Activated naive CD4-positive, alpha-beta T cell treated with anti-CD3 and anti-CD28 coated beads, Interleukin-2, amount 50 U/mL, for 72 hours (primary cell): ENCODE measurements at regions not wholly inside any gene's neighbourhood (a gene's known extent, or its start where the extent isn't known, plus 50 kb on each side); places are given as distances from the start of the nearest gene placed in this dataset.
A peak's percentile ranks its signal among the peaks of the same experiment; 100 is the strongest.
"Not testable (repeated sequence)": the region's sequence is repeated elsewhere in the genome, so short reads cannot be mapped to it uniquely, and the experiment has no call there.

Experiments
- ATAC-seq, 2 donors: fragments of 150-1000 bp; cut with Tn5 transposase; 2 replicates each; pipeline ENCODE4 v1.10.0; 2021; ENCODE audit warnings: mild to moderate bottlenecking in 2 of 2, moderate library complexity in 2 of 2
- DNase-seq, 2 donors: peaks; one replicate each; pipeline ENCODE4 v3.0.0; 2021 to 2022; ENCODE audit warnings: low spot score in 2 of 2
- H3K27ac Mint-ChIP-seq, 2 donors: one replicate each; pipeline ENCODE4 v1.8.0; 2022; ENCODE audit warnings: mild to moderate bottlenecking in 2 of 2, mixed read lengths in 2 of 2
- H3K36me3 Mint-ChIP-seq, 2 donors: one replicate each; pipeline ENCODE4 v1.8.0; 2022; ENCODE audit warnings: mixed read lengths in 2 of 2
- H3K9me3 Mint-ChIP-seq, 2 donors: one replicate each; pipeline ENCODE4 v1.8.0; 2022; ENCODE audit warnings: mixed read lengths in 2 of 2

DNA sequence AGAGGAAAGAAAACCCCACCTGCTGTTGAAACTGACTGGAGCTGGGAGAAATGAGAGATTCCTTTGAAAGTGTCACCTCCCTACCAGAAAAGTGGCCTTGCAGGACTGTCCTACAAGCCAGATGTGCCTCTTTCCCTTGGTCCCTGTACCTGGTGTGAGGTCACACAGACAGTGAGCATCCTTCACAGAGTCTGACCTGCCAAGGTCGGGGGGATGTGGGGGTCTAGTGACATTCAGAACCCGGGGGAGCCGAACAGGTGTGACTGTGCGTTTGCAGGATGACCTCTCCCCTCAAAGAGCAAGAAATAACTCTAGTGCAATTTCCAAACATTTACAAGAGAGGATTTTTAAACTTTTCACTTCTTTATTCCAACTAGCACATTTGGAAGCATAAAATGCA is 93.4 kb upstream of the ZNF479 start:
- DNase-seq (no peak), ATAC-seq (no peak)
- H3K36me3 Mint-ChIP-seq = peaks cover 10 to 54% of the 10 kb centered on the region in 2 donors
- H3K9me3 Mint-ChIP-seq = peaks cover 27 to 42% of the 10 kb centered on the region in 2 donors
- H3K27ac Mint-ChIP-seq = no peak overlapping the region

DNA sequence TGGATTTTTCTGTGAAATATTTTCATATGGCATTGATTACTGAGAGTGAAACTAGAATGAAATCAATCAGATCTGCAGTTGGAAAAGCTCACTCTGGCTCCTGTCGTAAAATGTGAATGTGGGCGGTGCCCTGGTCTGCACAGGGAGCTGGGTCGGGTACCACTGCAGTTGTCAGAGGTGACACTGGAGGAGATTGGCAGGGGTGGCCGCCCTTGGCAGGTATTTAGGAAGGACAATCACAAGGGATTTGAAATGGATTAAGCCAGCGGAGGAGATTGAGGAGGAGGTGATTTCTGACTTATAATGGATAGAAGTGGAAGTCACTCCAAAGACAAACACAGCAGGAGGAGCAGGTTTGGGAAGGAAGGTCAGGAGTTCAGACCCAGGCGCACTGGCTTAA is 109.0 kb upstream of the ZNF479 start:
- ATAC-seq, DNase-seq, H3K27ac Mint-ChIP-seq: not testable (repeated sequence)
- peaks cover 36 to 45% of the 10 kb centered on the region in 2 donors for H3K9me3 Mint-ChIP-seq
- peaks cover 43 to 45% of the 10 kb centered on the region in 2 donors for H3K36me3 Mint-ChIP-seq

DNA sequence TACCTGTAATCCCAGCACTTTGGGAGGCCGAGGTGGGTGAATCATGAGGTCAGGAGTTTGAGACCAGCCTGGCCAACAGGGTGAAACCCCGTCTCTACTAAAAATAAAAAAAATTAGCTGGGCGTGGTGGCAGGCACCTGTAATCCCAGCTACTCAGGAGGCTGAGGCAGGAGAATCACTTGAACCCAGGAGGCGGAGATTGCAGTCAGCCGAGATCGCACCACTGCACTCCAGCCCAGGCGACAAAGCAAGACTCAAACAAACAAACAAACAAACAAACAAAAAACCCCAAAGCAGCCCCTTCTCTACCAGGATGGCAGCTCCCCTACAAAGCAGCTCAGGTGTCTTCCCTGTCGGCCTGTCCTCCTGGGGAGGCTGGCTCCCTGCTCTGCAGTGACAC is 111.3 kb upstream of the ZNF479 start:
- Mint-ChIP-seq H3K36me3 (peaks cover 40 to 46% of the 10 kb centered on the region in 2 donors), H3K9me3 (peaks cover 33 to 52% of the 10 kb centered on the region in 2 donors)
- ATAC-seq, H3K27ac Mint-ChIP-seq, DNase-seq: not testable (repeated sequence)

DNA sequence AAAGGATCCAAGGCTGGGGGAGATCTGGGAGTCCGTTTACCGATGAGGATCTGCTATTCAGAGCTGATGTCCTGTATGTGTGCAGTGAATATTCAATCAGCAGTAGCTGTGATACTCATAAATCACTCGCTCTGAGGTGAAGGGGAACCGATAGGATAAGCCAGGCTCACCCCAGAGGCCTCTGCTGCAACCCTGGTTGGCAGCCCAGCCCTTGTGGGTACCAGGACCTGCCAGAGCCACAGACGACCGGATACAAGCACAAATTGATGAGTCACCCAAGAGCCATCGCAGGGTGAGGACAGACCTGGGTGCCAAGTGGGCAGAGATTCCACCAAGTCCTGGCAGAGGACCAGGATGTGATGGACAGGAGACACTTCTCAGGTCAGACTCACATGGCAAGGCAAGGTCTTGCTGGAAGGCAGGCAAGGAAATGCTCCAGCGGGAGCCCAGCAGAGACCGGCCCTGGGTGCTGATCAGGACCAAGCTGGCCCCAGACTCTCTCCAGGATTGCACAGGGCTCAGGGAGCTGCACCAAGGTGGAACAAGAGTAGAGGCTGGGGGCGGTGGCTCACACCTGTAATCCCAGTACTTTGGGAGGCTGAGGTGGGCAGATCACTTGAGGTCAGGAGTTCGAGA is 112.2 kb upstream of the ZNF479 start:
- DNase-seq, H3K27ac Mint-ChIP-seq, ATAC-seq: not testable (repeated sequence)
- H3K9me3 Mint-ChIP-seq = peaks cover 34 to 53% of the 10 kb centered on the region in 2 donors
- peaks cover 34 to 48% of the 10 kb centered on the region in 2 donors for H3K36me3 Mint-ChIP-seq

DNA sequence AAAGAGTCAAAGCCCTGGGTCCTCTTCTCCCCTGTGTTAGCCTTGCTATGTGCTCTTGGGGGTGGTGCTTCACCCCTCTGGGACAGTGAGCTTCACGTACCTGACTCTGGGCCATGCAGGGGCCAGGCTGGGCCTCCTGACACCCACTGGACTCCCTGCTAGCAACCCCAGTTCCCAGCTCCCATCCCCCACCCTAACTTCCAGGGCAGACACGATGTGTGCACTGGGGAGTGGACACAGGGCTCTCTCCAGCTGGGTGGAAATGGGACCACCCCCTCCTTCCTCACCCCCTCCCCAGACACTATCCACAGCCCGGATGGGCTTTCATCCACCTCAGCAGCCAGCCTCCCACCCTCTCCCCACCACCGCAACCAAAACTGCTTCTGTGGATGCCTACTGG is 113.0 kb upstream of the ZNF479 start:
- ATAC-seq = no peak
- Mint-ChIP-seq H3K27ac (no peak overlapping the region), H3K9me3 (peaks cover 34 to 53% of the 10 kb centered on the region in 2 donors)

DNA sequence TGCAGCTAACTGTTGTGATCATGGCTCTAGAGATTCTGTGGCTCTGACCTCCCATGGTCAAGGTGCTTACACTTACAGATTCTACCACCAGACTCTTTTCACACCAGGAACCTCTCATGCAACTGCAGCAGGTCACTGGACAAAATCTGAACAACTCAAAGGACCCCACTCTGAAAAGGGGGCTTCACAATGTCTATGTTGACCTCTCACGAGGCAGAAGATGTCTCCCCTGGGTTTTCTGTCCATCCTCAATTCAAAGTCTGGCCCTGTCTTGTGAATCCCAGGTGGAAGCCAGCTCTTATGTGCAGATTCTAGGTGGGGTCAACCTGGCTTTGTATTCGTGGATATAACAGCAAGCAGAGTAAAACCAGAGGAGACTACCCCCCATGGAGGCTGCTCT is 118.6 kb upstream of the ZNF479 start:
- Mint-ChIP-seq H3K27ac (no peak overlapping the region), H3K36me3 (peaks cover 8 to 30% of the 10 kb centered on the region in 2 donors), H3K9me3 (peaks cover 22 to 38% of the 10 kb centered on the region in 2 donors)
- DNase-seq (no peak), ATAC-seq (no peak)

More for the DNA sequence above, 113.0 kb upstream of the ZNF479 start:
- peaks cover 34 to 48% of the 10 kb centered on the region in 2 donors for H3K36me3 Mint-ChIP-seq
- DNase-seq = no peak

DNA sequence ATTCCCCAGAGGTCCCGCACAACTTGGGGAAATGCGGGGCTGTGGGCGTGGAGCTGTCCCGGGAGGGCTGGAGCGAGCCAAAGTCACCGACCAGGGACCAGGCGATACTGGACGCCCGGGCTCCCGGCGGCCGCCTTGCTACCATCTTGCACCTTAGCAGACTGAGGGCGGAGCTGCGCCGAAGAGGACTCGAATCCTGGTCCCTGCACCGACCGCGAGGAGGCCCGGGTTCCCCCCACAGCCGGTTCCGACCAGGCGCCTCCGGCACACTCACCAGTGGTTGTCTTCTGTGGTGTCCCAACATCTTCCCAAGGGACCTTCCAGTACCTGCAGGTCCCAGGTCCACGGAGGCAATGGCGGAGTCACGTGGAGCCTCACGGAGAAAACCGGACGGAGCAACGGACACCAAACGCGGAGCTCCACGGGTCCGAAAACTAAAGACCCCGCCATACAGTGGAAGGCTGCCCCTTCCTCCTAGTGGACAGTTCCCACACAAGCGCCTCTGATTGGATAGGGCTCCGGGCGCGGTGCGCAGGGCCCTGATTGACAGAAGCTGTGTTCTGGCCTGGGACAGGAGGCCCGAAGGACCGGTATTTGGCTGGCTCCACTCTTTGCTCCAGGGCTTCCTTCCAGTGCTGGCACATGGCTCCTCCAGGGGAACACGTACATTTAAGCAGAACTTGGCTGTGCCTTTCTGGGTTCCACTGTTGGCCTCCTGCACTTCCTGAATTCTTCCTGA is 124.6 kb upstream of the ZNF479 start:
- no peak overlapping the region for H3K27ac Mint-ChIP-seq
- peaks cover 0 to 20% of the 10 kb centered on the region in 2 donors for H3K36me3 Mint-ChIP-seq
- no peak for DNase-seq
- H3K9me3 Mint-ChIP-seq = peaks cover 0 to 13% of the 10 kb centered on the region in 2 donors
- no peak for ATAC-seq

DNA sequence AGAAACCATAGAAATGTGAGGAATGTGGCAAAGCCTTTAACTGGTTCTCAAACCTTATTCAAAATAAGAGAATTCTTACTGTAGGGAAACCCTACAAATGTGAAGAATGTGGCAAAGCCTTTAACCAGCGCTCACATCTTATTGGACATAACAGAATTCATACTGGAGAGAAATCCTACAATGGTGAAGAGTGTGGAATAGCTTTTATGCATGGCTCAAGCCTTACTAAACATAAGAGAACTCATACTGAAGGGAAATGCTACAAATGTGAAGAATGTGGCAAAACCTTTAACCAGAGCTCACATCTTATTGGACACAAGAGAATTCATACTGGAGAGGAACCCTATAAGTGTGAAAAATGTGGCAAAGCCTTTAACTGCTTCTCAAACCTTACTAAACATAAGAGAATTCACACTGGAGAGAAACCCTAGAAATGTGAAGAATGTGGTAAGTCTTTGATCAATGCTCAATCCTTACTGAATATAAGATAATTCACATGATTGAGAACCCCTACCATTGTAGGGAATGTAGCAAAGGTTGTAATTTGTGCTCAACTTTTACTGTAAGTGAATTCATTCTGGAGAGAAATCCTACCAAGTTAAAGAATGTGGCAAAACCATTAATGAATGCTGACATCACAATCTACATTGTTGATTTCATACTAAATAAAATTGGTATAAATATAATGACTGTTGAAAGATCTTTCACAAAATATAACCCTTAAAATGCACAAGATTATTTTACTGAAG is 142.5 kb upstream of the ZNF479 start:
- Mint-ChIP-seq H3K27ac (no peak overlapping the region), H3K36me3 (peaks cover 41 to 44% of the 10 kb centered on the region in 2 donors), H3K9me3 (peaks cover 47 to 52% of the 10 kb centered on the region in 2 donors)
- DNase-seq (no peak), ATAC-seq (no peak)

DNA sequence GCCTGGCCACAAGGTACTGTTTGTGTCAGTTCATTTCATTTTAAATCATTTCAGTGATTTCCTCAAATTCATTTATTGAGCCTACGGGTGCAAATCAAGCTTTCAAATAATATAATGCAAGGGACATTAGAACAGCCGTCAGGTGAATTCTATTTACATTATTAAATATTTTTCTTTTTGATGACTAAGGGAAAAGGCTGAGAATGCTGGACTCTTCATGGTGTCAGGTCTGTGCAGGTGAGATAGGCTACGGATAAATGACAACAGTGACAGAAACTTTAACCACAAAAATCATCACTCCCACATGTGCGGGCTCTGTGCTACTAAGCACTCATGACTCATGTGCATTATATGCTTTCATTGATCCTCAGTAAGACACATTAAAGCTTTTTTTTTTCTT is 149.2 kb upstream of the ZNF716 start:
- Mint-ChIP-seq H3K9me3 (peaks cover 17 to 24% of the 10 kb centered on the region in 2 donors), H3K27ac (no peak overlapping the region), H3K36me3 (peaks cover 5 to 26% of the 10 kb centered on the region in 2 donors)
- DNase-seq = no peak
- no peak for ATAC-seq

DNA sequence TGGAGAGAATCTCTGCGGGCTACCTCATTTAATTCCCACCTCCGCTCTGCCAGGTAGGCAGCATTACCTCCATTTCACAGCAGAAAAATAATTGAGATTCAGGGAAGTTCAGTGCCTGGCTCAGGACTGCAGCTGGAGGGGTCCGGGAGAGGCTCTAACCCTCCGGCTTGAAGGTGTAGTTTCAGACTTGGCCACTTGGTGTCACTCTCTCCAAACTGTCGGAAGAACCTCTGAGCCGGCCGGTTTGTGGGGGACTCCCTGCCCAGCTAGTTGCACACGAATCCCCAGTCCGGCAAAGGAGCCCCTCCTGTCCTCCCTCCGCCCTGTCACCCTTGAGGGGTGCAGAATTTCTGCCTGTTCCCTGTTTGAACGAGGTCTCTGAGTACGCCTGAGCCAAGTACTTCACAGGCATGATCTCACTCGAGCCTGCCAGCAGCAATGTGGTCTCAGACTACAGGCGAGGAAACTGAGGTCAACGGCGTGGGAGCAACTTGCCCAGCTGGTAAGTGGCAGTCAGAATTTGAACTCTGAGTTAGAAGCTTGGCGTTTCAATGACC is 144.7 kb upstream of the ZNF716 start:
- peak in 1 of 2 donors; percentile 40 for ATAC-seq
- Mint-ChIP-seq H3K36me3 (peaks cover 10 to 34% of the 10 kb centered on the region in 2 donors), H3K27ac (no peak overlapping the region), H3K9me3 (peaks cover 23 to 27% of the 10 kb centered on the region in 2 donors)
- DNase-seq = no peak

DNA sequence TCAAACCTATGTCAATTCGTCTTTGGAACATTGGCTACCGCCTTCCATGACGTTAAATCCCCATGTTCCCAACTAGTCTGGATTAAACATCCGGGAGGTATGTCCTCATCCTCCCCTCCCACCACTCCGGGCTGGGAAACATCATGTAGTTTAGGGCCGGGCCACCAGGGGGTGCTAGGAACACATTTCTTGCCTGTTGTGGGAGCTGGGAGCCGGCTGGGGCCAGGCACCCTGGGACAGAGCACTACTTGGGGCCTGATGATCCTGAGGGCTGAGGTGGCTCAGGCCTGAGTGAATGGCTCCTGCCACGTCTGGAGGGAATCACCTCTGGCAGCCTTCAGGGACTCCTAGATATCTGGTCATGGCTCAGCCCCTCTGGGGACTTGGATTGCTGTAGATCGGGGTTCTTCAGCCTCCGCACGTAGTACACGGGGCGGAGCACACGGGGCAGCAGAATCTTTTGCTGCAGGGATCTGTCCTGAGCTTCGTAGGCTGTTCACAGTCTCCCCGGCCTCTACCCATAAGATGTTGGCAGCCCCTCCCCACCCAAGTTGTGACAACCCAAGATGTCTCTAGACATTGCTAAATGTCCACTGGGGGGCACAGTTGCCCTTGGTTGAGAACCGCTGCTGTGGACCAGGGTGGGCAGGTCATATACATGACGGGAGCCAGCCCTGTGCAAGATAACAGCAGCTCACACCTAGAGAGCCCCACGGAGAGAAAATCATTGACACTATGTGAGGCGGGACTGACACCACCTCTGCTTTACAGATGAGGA is 141.2 kb upstream of the ZNF716 start:
- peaks cover 10 to 36% of the 10 kb centered on the region in 2 donors for H3K36me3 Mint-ChIP-seq
- DNase-seq = peak in 1 of 2 donors; percentile 3
- no peak for ATAC-seq
- no peak overlapping the region for H3K27ac Mint-ChIP-seq
- peaks cover 23 to 25% of the 10 kb centered on the region in 2 donors for H3K9me3 Mint-ChIP-seq

DNA sequence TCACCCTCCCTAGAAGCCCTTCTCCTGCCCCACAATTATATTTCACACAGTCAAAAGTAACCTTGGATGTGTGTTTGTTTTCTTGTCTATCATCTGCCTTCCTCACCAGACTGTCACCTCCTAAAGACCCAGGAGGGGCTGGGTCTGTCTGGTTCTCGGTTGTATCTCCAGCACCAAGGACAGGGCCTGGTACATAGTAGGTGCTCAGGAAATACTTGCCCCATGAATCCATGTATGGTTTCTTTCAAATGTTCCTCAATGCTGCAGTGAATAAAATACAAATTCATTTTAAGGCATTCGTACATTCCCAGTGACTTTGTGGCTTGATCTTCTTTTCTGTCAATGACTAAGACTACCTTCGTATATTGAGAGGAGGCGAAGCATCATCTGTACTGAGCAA is 122.9 kb upstream of the ZNF716 start:
- no peak for ATAC-seq
- DNase-seq = no peak
- Mint-ChIP-seq H3K27ac (no peak overlapping the region), H3K36me3 (peaks cover 34 to 60% of the 10 kb centered on the region in 2 donors), H3K9me3 (peaks cover 33 to 54% of the 10 kb centered on the region in 2 donors)

DNA sequence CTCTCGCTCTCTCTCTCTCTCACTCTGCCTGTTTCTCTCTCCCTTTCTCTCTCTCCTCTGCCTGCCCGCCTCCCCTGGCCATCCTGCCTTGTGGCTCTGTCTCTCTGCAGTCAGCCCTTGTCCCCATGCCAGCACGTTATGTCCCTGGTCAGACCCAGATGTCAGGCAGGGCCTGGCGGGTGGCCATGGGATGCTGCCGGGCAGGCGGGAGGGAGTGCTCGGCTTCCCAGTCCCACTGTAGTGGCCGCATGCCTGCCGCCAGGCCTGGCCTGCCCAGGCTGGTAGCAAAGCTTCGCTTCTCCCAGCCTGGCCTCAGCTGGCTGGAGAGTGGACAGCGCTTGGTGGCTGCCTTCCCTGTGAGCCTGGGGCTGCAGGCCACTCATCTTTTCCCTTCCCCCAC is 121.5 kb upstream of the ZNF716 start:
- DNase-seq (no peak), ATAC-seq (no peak)
- no peak overlapping the region for H3K27ac Mint-ChIP-seq
- peaks cover 38 to 54% of the 10 kb centered on the region in 2 donors for H3K9me3 Mint-ChIP-seq
- peaks cover 34 to 60% of the 10 kb centered on the region in 2 donors for H3K36me3 Mint-ChIP-seq

DNA sequence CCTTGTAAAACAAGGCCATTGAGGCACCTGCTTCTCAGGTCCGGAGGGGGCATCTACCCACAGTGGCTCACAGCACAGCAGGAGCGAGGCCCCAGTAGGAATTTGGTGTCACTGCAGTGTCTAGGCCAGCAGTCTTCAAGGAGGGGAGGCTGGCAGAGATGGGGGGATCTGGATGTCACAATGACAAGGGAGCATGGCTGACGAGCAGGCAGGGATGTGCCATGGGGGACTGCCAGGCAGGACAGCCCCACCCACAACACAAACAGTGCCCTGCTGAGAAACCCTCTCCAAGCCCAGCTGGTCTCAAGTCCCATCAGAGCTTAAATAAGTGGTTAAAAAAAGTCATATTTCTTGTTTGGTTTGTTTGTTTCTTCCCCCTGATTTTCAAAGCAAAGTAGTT is 121.0 kb upstream of the ZNF716 start:
- ATAC-seq (no peak), DNase-seq (no peak)
- H3K36me3 Mint-ChIP-seq = peaks cover 34 to 63% of the 10 kb centered on the region in 2 donors
- peaks cover 40 to 54% of the 10 kb centered on the region in 2 donors for H3K9me3 Mint-ChIP-seq
- no peak overlapping the region for H3K27ac Mint-ChIP-seq

DNA sequence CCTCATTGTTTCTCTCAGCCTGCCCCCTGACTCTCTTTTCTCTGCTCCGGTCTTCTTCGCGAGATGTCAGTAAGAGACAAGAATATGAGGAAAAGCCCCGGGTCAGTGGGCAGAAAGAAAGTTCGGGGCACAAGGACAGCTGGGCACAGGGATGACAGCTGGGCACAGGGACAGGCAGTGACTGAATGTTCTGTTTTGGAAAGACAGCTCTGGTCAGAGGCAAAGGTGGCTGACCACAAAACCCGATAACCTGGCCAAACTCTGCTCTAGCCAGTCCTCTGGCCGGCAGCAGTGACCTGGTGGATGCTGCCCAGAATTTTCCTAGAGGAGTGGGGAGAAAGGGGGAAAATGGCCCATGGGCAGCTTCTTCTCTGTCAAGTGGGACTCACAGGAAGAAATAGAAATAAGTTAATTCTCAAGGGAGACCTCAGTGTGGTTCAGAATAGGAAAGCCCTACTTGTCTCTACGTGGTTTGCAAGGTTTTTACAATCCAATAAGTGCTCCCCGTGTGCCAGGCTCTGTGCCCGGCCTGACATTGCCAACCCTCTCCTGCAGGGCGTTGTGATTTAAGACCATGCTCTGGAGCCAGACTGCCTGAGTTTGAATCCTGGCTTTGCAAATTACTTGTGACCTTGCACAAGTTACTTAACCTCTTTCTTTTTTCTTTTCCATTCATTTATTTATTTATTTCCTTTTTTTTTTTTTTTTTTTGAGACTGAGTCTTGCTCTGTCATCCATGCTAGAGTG is 110.6 kb upstream of the ZNF716 start:
- H3K9me3 Mint-ChIP-seq = peaks cover 33 to 47% of the 10 kb centered on the region in 2 donors
- H3K27ac Mint-ChIP-seq = no peak overlapping the region
- ATAC-seq (no peak), DNase-seq (no peak)
- peaks cover 12 to 34% of the 10 kb centered on the region in 2 donors for H3K36me3 Mint-ChIP-seq
